ENCODE measurements at regions not wholly inside any gene's neighbourhood (a gene's known extent, or its start where the extent isn't known, plus 50 kb on each side); places are given as distances from the start of the nearest gene placed in this dataset.
"Not testable (repeated sequence)": the region's sequence is repeated elsewhere in the genome, so short reads cannot be mapped to it uniquely, and the experiment has no call there.

GRCh38 chr2:17460371-17461086 lies 57.7 kb downstream of the RAD51AP2 start:
- H3K4me1 ChIP-seq (ENCODE audit: control insufficient read depth in 2 of 3, insufficient read depth in 2 of 3, low read depth in 1 of 3, low read length in 3 of 3) = no peaks in the 10 kb centered on the region
- no peak for TF ChIP-seq CTCF (IDR thresholded peaks at IDR 0.05; ENCODE audit: borderline replicate concordance, extremely low read depth, insufficient read depth)
- peak; percentile 44 for FAIRE-seq
- no peaks in the 10 kb centered on the region for H3K36me3 ChIP-seq (ENCODE audit: control insufficient read depth in 2 of 3, insufficient read depth in 3 of 3, low read length in 3 of 3)
- H3K27ac ChIP-seq (ENCODE audit: low read depth in 2 of 2, low read length in 2 of 2) = no peak overlapping the region
- no peaks in the 10 kb centered on the region for H3K27me3 ChIP-seq (ENCODE audit: control insufficient read depth, insufficient read depth, low read length)
- no peak overlapping the region for H3K4me3 ChIP-seq (ENCODE audit: low read length in 3 of 3)
- DNase-seq = no peak
- no peaks in the 10 kb centered on the region for H3K9me3 ChIP-seq (ENCODE audit: control insufficient read depth in 2 of 3, insufficient read depth in 1 of 3, low read length in 3 of 3)
- no peak overlapping the region for H3K9ac ChIP-seq (ENCODE audit: low read length in 3 of 3)
- intact Hi-C loops (cut with DNase I) = no loop called here

GRCh38 chr2:17455343-17455742 lies 62.9 kb downstream of the RAD51AP2 start:
- Histone ChIP-seq H3K27me3 (ENCODE audit: control insufficient read depth, insufficient read depth, low read length) (no peaks in the 10 kb centered on the region), H3K4me1 (ENCODE audit: control insufficient read depth in 2 of 3, insufficient read depth in 2 of 3, low read depth in 1 of 3, low read length in 3 of 3) (no peaks in the 10 kb centered on the region), H3K9me3 (ENCODE audit: control insufficient read depth in 2 of 3, insufficient read depth in 1 of 3, low read length in 3 of 3) (no peaks in the 10 kb centered on the region), H3K9ac (ENCODE audit: low read length in 3 of 3) (no peak overlapping the region), H3K36me3 (ENCODE audit: control insufficient read depth in 2 of 3, insufficient read depth in 3 of 3, low read length in 3 of 3) (no peaks in the 10 kb centered on the region), H3K27ac (ENCODE audit: low read depth in 2 of 2, low read length in 2 of 2) (no peak overlapping the region), H3K4me3 (ENCODE audit: low read length in 3 of 3) (no peak overlapping the region)
- FAIRE-seq (no peak), DNase-seq (no peak)
- intact Hi-C loops (cut with DNase I) = no loop called here
- no peak for TF ChIP-seq CTCF (IDR thresholded peaks at IDR 0.05; ENCODE audit: borderline replicate concordance, extremely low read depth, insufficient read depth)

GRCh38 chr2:17446191-17446590 lies 72.0 kb downstream of the RAD51AP2 start:
- H3K4me1 ChIP-seq (ENCODE audit: control insufficient read depth in 2 of 3, insufficient read depth in 2 of 3, low read depth in 1 of 3, low read length in 3 of 3); H3K4me3 ChIP-seq (ENCODE audit: low read length in 3 of 3); DNase-seq; H3K27me3 ChIP-seq (ENCODE audit: control insufficient read depth, insufficient read depth, low read length); H3K36me3 ChIP-seq (ENCODE audit: control insufficient read depth in 2 of 3, insufficient read depth in 3 of 3, low read length in 3 of 3); FAIRE-seq; H3K9ac ChIP-seq (ENCODE audit: low read length in 3 of 3); H3K9me3 ChIP-seq (ENCODE audit: control insufficient read depth in 2 of 3, insufficient read depth in 1 of 3, low read length in 3 of 3); intact Hi-C loops (cut with DNase I); H3K27ac ChIP-seq (ENCODE audit: low read depth in 2 of 2, low read length in 2 of 2): not testable (repeated sequence)

GRCh38 chr2:17445744-17446143 lies 72.5 kb downstream of the RAD51AP2 start:
- FAIRE-seq = no peak

More at GRCh38 chr2:17445744-17446143, 72.5 kb downstream of the RAD51AP2 start:
- Histone ChIP-seq H3K9me3 (ENCODE audit: control insufficient read depth in 2 of 3, insufficient read depth in 1 of 3, low read length in 3 of 3) (no peaks in the 10 kb centered on the region), H3K27ac (ENCODE audit: low read depth in 2 of 2, low read length in 2 of 2) (no peak overlapping the region), H3K4me3 (ENCODE audit: low read length in 3 of 3) (no peak overlapping the region), H3K4me1 (ENCODE audit: control insufficient read depth in 2 of 3, insufficient read depth in 2 of 3, low read depth in 1 of 3, low read length in 3 of 3) (no peaks in the 10 kb centered on the region), H3K9ac (ENCODE audit: low read length in 3 of 3) (no peak overlapping the region), H3K36me3 (ENCODE audit: control insufficient read depth in 2 of 3, insufficient read depth in 3 of 3, low read length in 3 of 3) (no peaks in the 10 kb centered on the region), H3K27me3 (ENCODE audit: control insufficient read depth, insufficient read depth, low read length) (no peaks in the 10 kb centered on the region)
- no peak for TF ChIP-seq CTCF (IDR thresholded peaks at IDR 0.05; ENCODE audit: borderline replicate concordance, extremely low read depth, insufficient read depth)
- intact Hi-C loops (cut with DNase I) = no loop called here
- no peak for DNase-seq
